ENCODE measurements at regions not wholly inside any gene's neighbourhood (a gene's known extent, or its start where the extent isn't known, plus 50 kb on each side); places are given as distances from the start of the nearest gene placed in this dataset.

- Mint-ChIP-seq H3K4me3 (no peak overlapping the region), H3K36me3 (ENCODE audit: low read depth) (peaks cover 3% of the 10 kb centered on the region), H3K27me3 (no peaks in the 10 kb centered on the region), H3K4me1 (no peaks in the 10 kb centered on the region), H3K9me3 (peaks cover 4% of the 10 kb centered on the region), H3K27ac (no peak overlapping the region)
- DNase-seq (no peak), ATAC-seq (no peak)
These were observed 78.4 kb downstream of the RNASET2 start for GRCh38 chr6:166877906-166878305.

GRCh38 chr6:166877349-166877748, 79.0 kb downstream of the RNASET2 start:
- ATAC-seq (no peak), DNase-seq (no peak)
- H3K27me3 Mint-ChIP-seq: no peaks in the 10 kb centered on the region
- no peaks in the 10 kb centered on the region for H3K9me3 Mint-ChIP-seq
- H3K4me1 Mint-ChIP-seq: no peaks in the 10 kb centered on the region
- H3K27ac Mint-ChIP-seq: no peak overlapping the region
- no peak overlapping the region for H3K4me3 Mint-ChIP-seq
- H3K36me3 Mint-ChIP-seq (ENCODE audit: low read depth): peaks cover 3% of the 10 kb centered on the region

- ATAC-seq (no peak), DNase-seq (no peak)
- Mint-ChIP-seq H3K36me3 (ENCODE audit: low read depth) (no peaks in the 10 kb centered on the region), H3K27me3 (no peaks in the 10 kb centered on the region), H3K27ac (no peak overlapping the region), H3K4me1 (no peaks in the 10 kb centered on the region), H3K4me3 (no peak overlapping the region), H3K9me3 (no peaks in the 10 kb centered on the region)
These were observed 83.8 kb downstream of the RNASET2 start for GRCh38 chr6:166872531-166873009.

- Mint-ChIP-seq H3K27ac (no peak overlapping the region), H3K4me3 (no peak overlapping the region), H3K9me3 (no peaks in the 10 kb centered on the region), H3K36me3 (ENCODE audit: low read depth) (no peaks in the 10 kb centered on the region), H3K27me3 (no peaks in the 10 kb centered on the region), H3K4me1 (no peaks in the 10 kb centered on the region)
- ATAC-seq (no peak), DNase-seq (no peak)
These were observed 85.6 kb downstream of the RNASET2 start for GRCh38 chr6:166870602-166871208.

GRCh38 chr6:166866839-166867637, 89.3 kb downstream of the RNASET2 start:
- H3K36me3 Mint-ChIP-seq (ENCODE audit: low read depth): no peaks in the 10 kb centered on the region
- DNase-seq (no peak), ATAC-seq (no peak)
- H3K4me3 Mint-ChIP-seq: no peak overlapping the region
- H3K4me1 Mint-ChIP-seq: peaks cover under 1% of the 10 kb centered on the region
- H3K9me3 Mint-ChIP-seq: no peaks in the 10 kb centered on the region
- H3K27me3 Mint-ChIP-seq: peaks cover 8% of the 10 kb centered on the region
- H3K27ac Mint-ChIP-seq: no peak overlapping the region

GRCh38 chr6:166864333-166864732, 92.0 kb downstream of the RNASET2 start:
- no peaks in the 10 kb centered on the region for H3K9me3 Mint-ChIP-seq
- H3K27ac Mint-ChIP-seq: no peak overlapping the region
- no peak overlapping the region for H3K4me3 Mint-ChIP-seq

GRCh38 chr6:166862978-166863530, 93.3 kb downstream of the RNASET2 start:
- Mint-ChIP-seq H3K36me3 (ENCODE audit: low read depth) (no peaks in the 10 kb centered on the region), H3K4me1 (peaks cover 4% of the 10 kb centered on the region), H3K4me3 (peak overlapping the region; percentile 74), H3K27ac (no peak overlapping the region), H3K9me3 (no peaks in the 10 kb centered on the region), H3K27me3 (peaks cover 23% of the 10 kb centered on the region)
- DNase-seq (no peak), ATAC-seq (no peak)

More at GRCh38 chr6:166864333-166864732, 92.0 kb downstream of the RNASET2 start:
- Mint-ChIP-seq H3K4me1 (peaks cover 4% of the 10 kb centered on the region), H3K36me3 (ENCODE audit: low read depth) (no peaks in the 10 kb centered on the region), H3K27me3 (peaks cover 23% of the 10 kb centered on the region)
- DNase-seq: no peak
- no peak for ATAC-seq

GRCh38 chr6:166862287-166862977, 93.9 kb downstream of the RNASET2 start:
- peak; percentile 41 for ATAC-seq
- Mint-ChIP-seq H3K4me3 (peak overlapping the region; percentile 74), H3K27ac (no peak overlapping the region), H3K27me3 (peaks cover 23% of the 10 kb centered on the region), H3K9me3 (no peaks in the 10 kb centered on the region), H3K4me1 (peaks cover 4% of the 10 kb centered on the region), H3K36me3 (ENCODE audit: low read depth) (no peaks in the 10 kb centered on the region)
- peak; percentile 20 for DNase-seq

- no peaks in the 10 kb centered on the region for H3K9me3 Mint-ChIP-seq
- DNase-seq (no peak), ATAC-seq (no peak)
- H3K27ac Mint-ChIP-seq: no peak overlapping the region
- H3K4me1 Mint-ChIP-seq: peaks cover 4% of the 10 kb centered on the region
- H3K4me3 Mint-ChIP-seq: peak overlapping the region; percentile 74
- H3K36me3 Mint-ChIP-seq (ENCODE audit: low read depth): no peaks in the 10 kb centered on the region
- H3K27me3 Mint-ChIP-seq: peaks cover 23% of the 10 kb centered on the region
These were observed 94.4 kb downstream of the RNASET2 start for GRCh38 chr6:166861961-166862286.

- no peak for DNase-seq
- no peak for ATAC-seq
- peaks cover 4% of the 10 kb centered on the region for H3K4me1 Mint-ChIP-seq
- H3K27ac Mint-ChIP-seq: no peak overlapping the region
- H3K36me3 Mint-ChIP-seq (ENCODE audit: low read depth): no peaks in the 10 kb centered on the region
- H3K4me3 Mint-ChIP-seq: no peak overlapping the region
- H3K27me3 Mint-ChIP-seq: peaks cover 23% of the 10 kb centered on the region
- no peaks in the 10 kb centered on the region for H3K9me3 Mint-ChIP-seq
These were observed 95.0 kb downstream of the RNASET2 start for GRCh38 chr6:166861304-166861703.

- no peak for ATAC-seq
- Mint-ChIP-seq H3K27me3 (peaks cover 23% of the 10 kb centered on the region), H3K27ac (no peak overlapping the region), H3K36me3 (ENCODE audit: low read depth) (no peaks in the 10 kb centered on the region), H3K4me1 (peaks cover 4% of the 10 kb centered on the region), H3K9me3 (no peaks in the 10 kb centered on the region), H3K4me3 (no peak overlapping the region)
- no peak for DNase-seq
These were observed 96.0 kb downstream of the RNASET2 start for GRCh38 chr6:166860392-166860791.

- H3K27ac Mint-ChIP-seq: no peak overlapping the region
- no peak overlapping the region for H3K4me3 Mint-ChIP-seq
- no peaks in the 10 kb centered on the region for H3K4me1 Mint-ChIP-seq
- no peaks in the 10 kb centered on the region for H3K36me3 Mint-ChIP-seq (ENCODE audit: low read depth)
- DNase-seq (no peak), ATAC-seq (no peak)
- peaks cover under 1% of the 10 kb centered on the region for H3K27me3 Mint-ChIP-seq
- H3K9me3 Mint-ChIP-seq: no peaks in the 10 kb centered on the region
These were observed 100.9 kb downstream of the RNASET2 start for GRCh38 chr6:166855416-166855815.

- H3K9me3 Mint-ChIP-seq: no peaks in the 10 kb centered on the region
- H3K27me3 Mint-ChIP-seq: no peaks in the 10 kb centered on the region
- H3K27ac Mint-ChIP-seq: no peak overlapping the region
- no peak for ATAC-seq
- no peaks in the 10 kb centered on the region for H3K4me1 Mint-ChIP-seq
- no peak overlapping the region for H3K4me3 Mint-ChIP-seq
- no peaks in the 10 kb centered on the region for H3K36me3 Mint-ChIP-seq (ENCODE audit: low read depth)
- DNase-seq: no peak
These were observed 102.7 kb downstream of the RNASET2 start for GRCh38 chr6:166853371-166854325.

- no peaks in the 10 kb centered on the region for H3K36me3 Mint-ChIP-seq (ENCODE audit: low read depth)
- no peak overlapping the region for H3K27ac Mint-ChIP-seq
- peaks cover under 1% of the 10 kb centered on the region for H3K9me3 Mint-ChIP-seq
- no peak overlapping the region for H3K4me3 Mint-ChIP-seq
- H3K4me1 Mint-ChIP-seq: no peaks in the 10 kb centered on the region
- ATAC-seq (no peak), DNase-seq (no peak)
- no peaks in the 10 kb centered on the region for H3K27me3 Mint-ChIP-seq
These were observed 103.8 kb downstream of the RNASET2 start for GRCh38 chr6:166852451-166852975.
